ENCODE measurements at regions not wholly inside any gene's neighbourhood (a gene's known extent, or its start where the extent isn't known, plus 50 kb on each side); places are given as distances from the start of the nearest gene placed in this dataset.

GRCh38 chr6:169313347-169314010 is 59.8 kb upstream of the THBS2 start:
- Histone ChIP-seq H3K4me1 (ENCODE audit: insufficient read depth, low read length) (peaks cover 3% of the 10 kb centered on the region), H3K27ac (ENCODE audit: low read depth, low read length) (no peak overlapping the region), H3K4me2 (ENCODE audit: insufficient read depth, low read length) (no peak overlapping the region), H3K4me3 (ENCODE audit: insufficient read depth, low read length) (no peak overlapping the region), H3K27me3 (ENCODE audit: insufficient read depth, low read length) (no peaks in the 10 kb centered on the region), H3K79me2 (ENCODE audit: insufficient read depth, low read length) (no peaks in the 10 kb centered on the region), H3K9me3 (ENCODE audit: low read depth, low read length) (no peaks in the 10 kb centered on the region), H2AFZ (ENCODE audit: low read length) (no peak overlapping the region), H4K20me1 (ENCODE audit: insufficient read depth, low read length) (no peaks in the 10 kb centered on the region), H3K36me3 (ENCODE audit: insufficient read depth, low read length) (no peaks in the 10 kb centered on the region)
- peak; percentile 37 for DNase-seq (ENCODE audit: insufficient read length, low spot score, missing footprints)
- no peak for TF ChIP-seq CTCF (IDR thresholded peaks at IDR 0.05; ENCODE audit: extremely low read depth, low read depth, low read length)

- no peaks in the 10 kb centered on the region for H4K20me1 ChIP-seq (ENCODE audit: insufficient read depth, low read length)
- no peaks in the 10 kb centered on the region for H3K36me3 ChIP-seq (ENCODE audit: insufficient read depth, low read length)
- H3K4me3 ChIP-seq (ENCODE audit: insufficient read depth, low read length), result no peak overlapping the region
- peak; percentile 11 for DNase-seq (ENCODE audit: insufficient read length, low spot score, missing footprints)
- peaks cover 3% of the 10 kb centered on the region for H3K4me1 ChIP-seq (ENCODE audit: insufficient read depth, low read length)
- H3K9me3 ChIP-seq (ENCODE audit: low read depth, low read length), result no peaks in the 10 kb centered on the region
- H3K4me2 ChIP-seq (ENCODE audit: insufficient read depth, low read length), result no peak overlapping the region
- no peaks in the 10 kb centered on the region for H3K79me2 ChIP-seq (ENCODE audit: insufficient read depth, low read length)
- no peak overlapping the region for H3K27ac ChIP-seq (ENCODE audit: low read depth, low read length)
- no peak for TF ChIP-seq CTCF (IDR thresholded peaks at IDR 0.05; ENCODE audit: extremely low read depth, low read depth, low read length)
- no peak overlapping the region for H2AFZ ChIP-seq (ENCODE audit: low read length)
- H3K27me3 ChIP-seq (ENCODE audit: insufficient read depth, low read length), result no peaks in the 10 kb centered on the region
Measured at GRCh38 chr6:169312658-169313346, 59.2 kb upstream of the THBS2 start.

GRCh38 chr6:169310983-169311382 is 57.3 kb upstream of the THBS2 start:
- Histone ChIP-seq H3K9me3 (ENCODE audit: low read depth, low read length) (no peaks in the 10 kb centered on the region), H3K4me1 (ENCODE audit: insufficient read depth, low read length) (no peaks in the 10 kb centered on the region), H3K4me3 (ENCODE audit: insufficient read depth, low read length) (no peak overlapping the region), H3K27me3 (ENCODE audit: insufficient read depth, low read length) (no peaks in the 10 kb centered on the region), H2AFZ (ENCODE audit: low read length) (no peak overlapping the region), H3K79me2 (ENCODE audit: insufficient read depth, low read length) (no peaks in the 10 kb centered on the region), H3K4me2 (ENCODE audit: insufficient read depth, low read length) (no peak overlapping the region), H3K36me3 (ENCODE audit: insufficient read depth, low read length) (no peaks in the 10 kb centered on the region), H4K20me1 (ENCODE audit: insufficient read depth, low read length) (no peaks in the 10 kb centered on the region), H3K27ac (ENCODE audit: low read depth, low read length) (no peak overlapping the region)
- peak; percentile 27 for DNase-seq (ENCODE audit: insufficient read length, low spot score, missing footprints)
- no peak for TF ChIP-seq CTCF (IDR thresholded peaks at IDR 0.05; ENCODE audit: extremely low read depth, low read depth, low read length)

Data from osteoblast (primary cell).